ENCODE measurements at regions not wholly inside any gene's neighbourhood (a gene's known extent, or its start where the extent isn't known, plus 50 kb on each side); places are given as distances from the start of the nearest gene placed in this dataset.

DNA sequence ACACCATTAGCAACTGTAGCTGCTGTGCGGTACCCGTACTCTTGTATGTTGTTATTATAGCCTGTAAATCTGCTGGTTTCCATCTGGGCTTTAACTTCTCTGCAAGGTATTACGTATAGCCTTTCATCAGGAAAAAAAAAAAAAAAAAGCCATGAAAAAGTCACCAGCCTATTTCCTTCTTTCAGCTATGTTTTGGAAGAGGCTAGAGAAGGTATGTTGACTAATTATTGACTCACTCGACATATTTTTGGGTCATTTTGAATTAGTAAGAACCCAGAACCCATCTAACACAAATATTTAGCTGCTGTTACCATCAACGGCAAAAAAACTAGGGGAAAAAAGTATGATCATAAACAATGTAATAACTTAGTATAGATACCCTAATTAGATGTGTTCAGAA is 1395.6 kb downstream of the SUCLG1 start:
- TF ChIP-seq, protein P1, sequence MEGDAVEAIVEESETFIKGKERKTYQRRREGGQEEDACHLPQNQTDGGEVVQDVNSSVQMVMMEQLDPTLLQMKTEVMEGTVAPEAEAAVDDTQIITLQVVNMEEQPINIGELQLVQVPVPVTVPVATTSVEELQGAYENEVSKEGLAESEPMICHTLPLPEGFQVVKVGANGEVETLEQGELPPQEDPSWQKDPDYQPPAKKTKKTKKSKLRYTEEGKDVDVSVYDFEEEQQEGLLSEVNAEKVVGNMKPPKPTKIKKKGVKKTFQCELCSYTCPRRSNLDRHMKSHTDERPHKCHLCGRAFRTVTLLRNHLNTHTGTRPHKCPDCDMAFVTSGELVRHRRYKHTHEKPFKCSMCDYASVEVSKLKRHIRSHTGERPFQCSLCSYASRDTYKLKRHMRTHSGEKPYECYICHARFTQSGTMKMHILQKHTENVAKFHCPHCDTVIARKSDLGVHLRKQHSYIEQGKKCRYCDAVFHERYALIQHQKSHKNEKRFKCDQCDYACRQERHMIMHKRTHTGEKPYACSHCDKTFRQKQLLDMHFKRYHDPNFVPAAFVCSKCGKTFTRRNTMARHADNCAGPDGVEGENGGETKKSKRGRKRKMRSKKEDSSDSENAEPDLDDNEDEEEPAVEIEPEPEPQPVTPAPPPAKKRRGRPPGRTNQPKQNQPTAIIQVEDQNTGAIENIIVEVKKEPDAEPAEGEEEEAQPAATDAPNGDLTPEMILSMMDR (IDR thresholded peaks at IDR 0.05; ENCODE audit: low read length), result no peak
- no peak for TF ChIP-seq EZH2 (optimal IDR thresholded peaks at IDR 0.05; ENCODE audit: low read depth, low read length)
